Endothelial cell of umbilical vein (primary cell): ENCODE measurements at regions not wholly inside any gene's neighbourhood (a gene's known extent, or its start where the extent isn't known, plus 50 kb on each side); places are given as distances from the start of the nearest gene placed in this dataset.

Experiments
- EZH2 ChIP-seq: IDR thresholded peaks from 2 replicates; pipeline ENCODE4 v1.6.1; 2012; ENCODE audit warnings: borderline replicate concordance, low read depth, mild to moderate bottlenecking, moderate library complexity, low read length, inconsistent platforms; ENCODE audit not compliant: severe bottlenecking
- FOS ChIP-seq: IDR thresholded peaks from 2 replicates; pipeline ENCODE4 v1.6.1; 2011; ENCODE audit warnings: mild to moderate bottlenecking, low read length, moderate library complexity, borderline replicate concordance; ENCODE audit not compliant: insufficient read depth
- GATA2 ChIP-seq: IDR thresholded peaks from 2 replicates; pipeline ENCODE4 v1.7.0; 2011; ENCODE audit warnings: low read depth, mild to moderate bottlenecking, moderate library complexity, mixed read lengths, low read length; ENCODE audit not compliant: insufficient read length, insufficient read depth
- JUN ChIP-seq: IDR thresholded peaks from 2 replicates; pipeline ENCODE4 v1.6.1; 2011; ENCODE audit warnings: borderline replicate concordance, low read depth; ENCODE audit not compliant: insufficient read length, insufficient read depth
- MYC ChIP-seq: IDR thresholded peaks from one replicate; pipeline ENCODE4 v1.6.1; 2011; ENCODE audit warnings: mild to moderate bottlenecking, low read depth, low read length
- POLR2A ChIP-seq: IDR thresholded peaks from 2 replicates; pipeline ENCODE4 v1.6.1; 2012; ENCODE audit warnings: low read depth, mild to moderate bottlenecking, control low read depth, low read length
- POLR2AphosphoS5 ChIP-seq: IDR thresholded peaks from 2 replicates; pipeline ENCODE4 v1.6.1; 2012; ENCODE audit warnings: low read depth, mild to moderate bottlenecking, control low read depth, low read length, moderate library complexity; ENCODE audit not compliant: insufficient read depth
- TF ChIP-seq, protein P1 (sequence below), 2 donors: IDR thresholded peaks; 1 replicate in 1 of 2; 2 replicates in 1 of 2; pipeline ENCODE4 v1.5.1; 2011; ENCODE audit warnings: low read length in 2 of 2, mild to moderate bottlenecking in 2 of 2, moderate library complexity in 2 of 2, control low read depth in 1 of 2, inconsistent platforms in 1 of 2, low read depth in 1 of 2; ENCODE audit not compliant: insufficient read depth in 1 of 2; ENCODE audit errors: extremely low read depth in 1 of 2
- TF ChIP-seq, protein P2 (sequence below): IDR thresholded peaks from 2 replicates; pipeline ENCODE4 v1.6.1; 2011; ENCODE audit not compliant: insufficient read depth, insufficient read length

DNA sequence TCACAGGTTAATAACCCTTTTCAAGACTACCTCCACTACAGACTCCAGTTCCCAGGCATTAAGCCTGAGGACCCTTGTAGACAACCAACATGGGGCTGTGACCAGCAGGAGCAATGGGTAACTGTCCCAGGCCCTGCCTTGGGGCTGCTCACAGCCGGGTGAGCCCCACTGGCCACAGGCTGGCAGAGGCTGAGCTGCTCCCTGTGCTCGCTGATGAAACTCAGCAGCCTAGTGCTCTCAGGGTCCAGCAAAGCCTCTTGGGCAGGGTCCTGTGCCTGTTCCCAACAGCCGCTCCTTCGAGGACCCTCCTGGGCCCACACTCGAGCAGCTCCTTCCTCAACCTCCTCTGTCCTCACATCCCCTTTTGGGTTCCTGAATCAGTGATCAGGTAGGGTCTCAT lies 99.8 kb downstream of the VPREB1 start:
- TF ChIP-seq FOS (no peak), POLR2AphosphoS5 (no peak), POLR2A (no peak), EZH2 (no peak), GATA2 (no peak), JUN (no peak), MYC (no peak)
- TF ChIP-seq, protein P1, sequence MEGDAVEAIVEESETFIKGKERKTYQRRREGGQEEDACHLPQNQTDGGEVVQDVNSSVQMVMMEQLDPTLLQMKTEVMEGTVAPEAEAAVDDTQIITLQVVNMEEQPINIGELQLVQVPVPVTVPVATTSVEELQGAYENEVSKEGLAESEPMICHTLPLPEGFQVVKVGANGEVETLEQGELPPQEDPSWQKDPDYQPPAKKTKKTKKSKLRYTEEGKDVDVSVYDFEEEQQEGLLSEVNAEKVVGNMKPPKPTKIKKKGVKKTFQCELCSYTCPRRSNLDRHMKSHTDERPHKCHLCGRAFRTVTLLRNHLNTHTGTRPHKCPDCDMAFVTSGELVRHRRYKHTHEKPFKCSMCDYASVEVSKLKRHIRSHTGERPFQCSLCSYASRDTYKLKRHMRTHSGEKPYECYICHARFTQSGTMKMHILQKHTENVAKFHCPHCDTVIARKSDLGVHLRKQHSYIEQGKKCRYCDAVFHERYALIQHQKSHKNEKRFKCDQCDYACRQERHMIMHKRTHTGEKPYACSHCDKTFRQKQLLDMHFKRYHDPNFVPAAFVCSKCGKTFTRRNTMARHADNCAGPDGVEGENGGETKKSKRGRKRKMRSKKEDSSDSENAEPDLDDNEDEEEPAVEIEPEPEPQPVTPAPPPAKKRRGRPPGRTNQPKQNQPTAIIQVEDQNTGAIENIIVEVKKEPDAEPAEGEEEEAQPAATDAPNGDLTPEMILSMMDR (IDR thresholded peaks at IDR 0.05; ENCODE audit: extremely low read depth in 1 of 2, insufficient read depth in 1 of 2, low read depth in 1 of 2, low read length in 2 of 2): no peak
- TF ChIP-seq, protein P2, sequence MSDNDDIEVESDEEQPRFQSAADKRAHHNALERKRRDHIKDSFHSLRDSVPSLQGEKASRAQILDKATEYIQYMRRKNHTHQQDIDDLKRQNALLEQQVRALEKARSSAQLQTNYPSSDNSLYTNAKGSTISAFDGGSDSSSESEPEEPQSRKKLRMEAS: no peak
